Midbrain (tissue), 1 donor: ENCODE measurements at regions not wholly inside any gene's neighbourhood (a gene's known extent, or its start where the extent isn't known, plus 50 kb on each side); places are given as distances from the start of the nearest gene placed in this dataset.
A peak's percentile ranks its signal among the peaks of the same experiment; 100 is the strongest.

Experiments used
- DNase-seq: peaks from one replicate; lab custom pipeline; 2025; lab: John Stamatoyannopoulos, UW

GRCh38 chr2:223107825-223108224 lies 55.8 kb downstream of the KCNE4 start:
- DNase-seq: no peak

GRCh38 chr2:223108351-223109050 lies 56.5 kb downstream of the KCNE4 start:
- DNase-seq: no peak

- DNase-seq: no peak
These were observed 57.4 kb downstream of the KCNE4 start for GRCh38 chr2:223109341-223109740.

- DNase-seq: no peak
These were observed 61.2 kb downstream of the KCNE4 start for GRCh38 chr2:223113161-223113560.

GRCh38 chr2:223114170-223114569 lies 62.2 kb downstream of the KCNE4 start:
- DNase-seq: no peak

GRCh38 chr2:223114917-223115316 lies 62.9 kb downstream of the KCNE4 start:
- DNase-seq: no peak

GRCh38 chr2:223117533-223117932 lies 65.5 kb downstream of the KCNE4 start:
- no peak for DNase-seq

- DNase-seq: no peak
These were observed 69.3 kb downstream of the KCNE4 start for GRCh38 chr2:223121283-223121682.

- peak; percentile 20 for DNase-seq
These were observed 70.8 kb downstream of the KCNE4 start for GRCh38 chr2:223122781-223123180.

- no peak for DNase-seq
These were observed 72.0 kb downstream of the KCNE4 start for GRCh38 chr2:223123855-223124610.

GRCh38 chr2:223141606-223142005 lies 89.6 kb downstream of the KCNE4 start:
- DNase-seq: no peak

- no peak for DNase-seq
These were observed 90.1 kb downstream of the KCNE4 start for GRCh38 chr2:223142118-223142517.

- DNase-seq: no peak
These were observed 95.4 kb downstream of the KCNE4 start for GRCh38 chr2:223147431-223147830.

- no peak for DNase-seq
These were observed 96.5 kb downstream of the KCNE4 start for GRCh38 chr2:223148516-223148915.

GRCh38 chr2:223155956-223156355 lies 104.0 kb downstream of the KCNE4 start:
- no peak for DNase-seq

- no peak for DNase-seq
These were observed 110.0 kb downstream of the KCNE4 start for GRCh38 chr2:223161873-223162458.

GRCh38 chr2:223165423-223166214 lies 113.6 kb downstream of the KCNE4 start:
- no peak for DNase-seq

- DNase-seq: no peak
These were observed 114.2 kb downstream of the KCNE4 start for GRCh38 chr2:223166215-223166493.

GRCh38 chr2:223166983-223167650 lies 115.1 kb downstream of the KCNE4 start:
- DNase-seq: no peak

GRCh38 chr2:223169830-223170605 lies 118.0 kb downstream of the KCNE4 start:
- no peak for DNase-seq

GRCh38 chr2:223176970-223177369 lies 125.0 kb downstream of the KCNE4 start:
- DNase-seq: no peak
